ENCODE measurements at regions not wholly inside any gene's neighbourhood (a gene's known extent, or its start where the extent isn't known, plus 50 kb on each side); places are given as distances from the start of the nearest gene placed in this dataset.
"Not testable (repeated sequence)": the region's sequence is repeated elsewhere in the genome, so short reads cannot be mapped to it uniquely, and the experiment has no call there.

DNA sequence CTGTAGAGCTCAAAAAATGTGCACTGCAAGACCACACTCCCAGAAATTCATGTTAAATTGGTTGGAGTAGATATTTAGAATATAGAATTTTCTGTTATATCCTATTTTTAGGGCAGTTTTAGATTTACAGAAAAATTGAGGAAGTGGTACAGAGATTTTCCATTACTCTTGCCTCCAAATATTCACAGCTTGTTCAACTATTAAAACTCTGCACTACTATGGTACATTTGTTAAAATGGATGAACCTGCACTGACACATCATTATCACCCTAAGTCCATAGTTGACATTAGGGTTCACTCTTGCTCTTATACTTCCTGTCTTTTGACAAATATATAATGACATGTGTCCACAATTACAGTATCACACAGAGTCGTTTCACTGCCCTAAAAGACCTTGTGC, 1724.5 kb downstream of the C4orf33 start:
- DNase-seq, result no peak

DNA sequence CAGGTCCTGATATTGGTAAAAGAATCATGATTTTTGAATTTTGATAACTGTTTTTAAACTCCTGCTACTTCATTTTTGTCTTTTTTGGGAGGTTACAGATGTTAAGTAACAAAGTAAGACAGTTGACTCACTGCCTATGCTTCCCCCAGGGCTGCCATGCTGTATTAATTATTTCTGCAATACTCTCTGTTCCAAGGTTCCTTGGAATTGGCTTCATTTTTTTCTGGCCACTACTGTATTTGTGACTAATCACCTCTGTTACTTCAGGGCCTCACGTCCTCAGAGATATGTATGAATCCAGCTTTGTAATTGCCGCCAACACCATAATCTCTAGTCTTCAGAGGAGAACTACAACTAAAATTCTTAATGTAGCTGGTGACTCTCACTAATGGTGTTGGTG, 1729.3 kb downstream of the C4orf33 start:
- no peak for DNase-seq

DNA sequence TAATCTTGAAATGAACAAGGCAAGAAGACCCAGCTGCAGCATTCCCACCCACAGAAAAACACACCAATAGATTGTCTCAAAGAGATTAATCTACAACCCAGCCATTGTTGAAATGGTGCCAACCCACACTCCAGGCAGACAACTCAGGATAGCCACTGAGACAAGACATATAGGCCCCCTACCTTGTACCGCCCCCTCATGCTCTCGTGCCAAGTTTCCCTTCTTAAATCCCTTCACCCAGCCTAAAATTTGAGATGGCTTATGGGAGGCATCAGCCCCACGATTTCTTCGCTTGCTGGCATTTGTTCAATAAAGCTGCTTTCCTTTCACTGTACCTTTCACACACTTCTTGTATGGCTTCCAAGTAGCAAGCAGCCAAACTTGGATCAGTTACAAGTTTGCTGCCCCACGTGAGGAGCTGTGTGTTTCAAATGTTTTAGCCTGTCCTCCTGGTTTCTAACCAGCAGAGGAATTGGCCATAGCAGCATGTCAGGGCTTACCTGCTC, 1754.1 kb downstream of the C4orf33 start:
- peak; percentile 17 for DNase-seq

DNA sequence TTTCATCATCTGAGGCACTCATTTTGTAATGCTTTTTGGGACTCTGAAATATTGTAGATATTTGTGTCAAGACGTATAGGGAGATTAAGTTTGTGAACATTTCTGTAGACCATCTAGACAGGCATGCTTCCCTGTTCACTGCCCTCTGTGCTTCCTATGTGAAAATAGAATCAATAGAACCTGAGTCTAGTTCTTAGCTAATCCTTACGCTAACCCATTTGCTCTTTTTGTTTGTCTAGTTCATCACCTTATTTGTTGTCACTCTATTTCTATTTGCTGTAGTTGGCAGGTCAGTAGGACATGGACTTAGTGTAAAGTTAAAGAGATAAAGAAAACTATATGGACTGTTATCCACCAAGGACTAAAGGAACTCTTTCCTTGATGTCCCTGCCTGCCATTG, 1755.2 kb downstream of the C4orf33 start:
- no peak for DNase-seq

DNA sequence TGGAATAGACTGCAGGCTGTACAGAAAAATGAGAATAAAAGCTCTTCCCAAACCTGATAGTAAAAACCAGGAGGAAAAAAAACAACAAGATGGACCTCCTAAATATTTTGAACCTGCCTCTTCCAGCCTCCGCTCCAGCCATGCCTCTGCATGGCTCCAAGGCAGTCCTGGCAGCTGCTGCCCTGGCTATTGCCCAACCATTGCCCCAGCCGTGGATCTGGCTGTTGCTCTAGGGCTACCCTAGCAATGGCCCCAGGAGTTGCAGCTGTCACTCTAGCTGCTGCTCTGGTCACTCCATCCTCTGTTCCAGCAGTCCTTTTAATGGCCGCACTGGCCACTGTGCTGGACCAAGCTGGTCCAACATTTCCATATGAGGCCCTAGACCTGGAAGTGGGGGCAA, 1756.0 kb downstream of the C4orf33 start:
- DNase-seq, result no peak

DNA sequence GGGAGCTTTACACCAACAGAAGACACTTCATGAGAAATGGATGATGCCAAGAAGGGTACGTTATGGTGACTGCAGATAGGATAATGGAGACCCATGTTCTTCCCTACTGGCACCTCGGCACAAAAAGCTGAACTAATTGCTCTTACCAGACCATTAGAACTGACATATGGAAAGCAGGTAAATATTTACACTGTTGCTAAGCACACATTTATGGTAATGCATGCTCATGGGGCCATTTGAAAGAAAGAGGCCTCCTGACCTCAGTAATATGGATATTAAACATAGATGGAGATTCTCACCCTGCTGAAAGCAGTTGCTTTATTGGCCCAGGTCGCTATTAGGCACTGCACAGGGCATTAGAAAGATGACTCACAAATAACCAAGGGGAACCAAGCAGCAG, 1759.6 kb downstream of the C4orf33 start:
- DNase-seq, result no peak

DNA sequence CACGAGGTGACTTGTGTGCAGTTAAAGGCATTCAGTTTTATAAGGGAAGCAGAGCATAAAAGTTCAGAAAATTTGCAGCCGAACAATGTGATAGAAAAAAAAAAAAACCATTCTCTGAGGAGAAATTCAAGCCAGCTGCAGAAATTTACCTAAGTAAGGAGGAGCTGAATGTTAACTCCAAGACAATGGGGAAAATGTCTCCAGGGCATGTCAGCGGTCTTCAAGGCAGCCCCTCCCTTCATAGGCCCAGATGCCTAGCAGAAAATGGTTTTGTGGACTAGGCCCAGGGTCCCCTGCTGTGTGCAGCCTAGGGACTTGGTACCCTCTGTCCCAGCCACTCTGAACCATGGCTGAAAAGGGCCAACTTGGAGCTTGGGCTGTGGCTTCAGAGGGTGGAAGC, 1764.0 kb downstream of the C4orf33 start:
- DNase-seq, result no peak

DNA sequence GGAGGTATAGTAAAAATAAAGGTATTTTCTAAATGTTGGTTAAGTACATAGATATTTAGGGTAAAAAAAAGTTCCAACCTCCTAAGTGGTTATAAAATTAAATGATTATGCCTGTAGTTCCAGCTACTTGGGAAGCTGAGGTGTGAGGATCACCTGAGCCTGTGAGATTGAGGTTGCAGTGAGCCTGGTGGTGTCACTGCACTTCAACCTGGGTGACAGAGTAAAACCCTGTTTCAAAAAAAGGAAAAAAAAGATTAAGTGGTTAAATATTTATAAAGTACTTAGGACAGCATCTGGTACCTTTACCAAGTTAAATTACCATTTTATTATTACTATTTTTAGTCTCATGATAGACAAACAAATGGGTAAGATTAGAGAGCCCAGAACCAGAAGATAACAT, 1801.0 kb downstream of the C4orf33 start:
- DNase-seq, result no peak

DNA sequence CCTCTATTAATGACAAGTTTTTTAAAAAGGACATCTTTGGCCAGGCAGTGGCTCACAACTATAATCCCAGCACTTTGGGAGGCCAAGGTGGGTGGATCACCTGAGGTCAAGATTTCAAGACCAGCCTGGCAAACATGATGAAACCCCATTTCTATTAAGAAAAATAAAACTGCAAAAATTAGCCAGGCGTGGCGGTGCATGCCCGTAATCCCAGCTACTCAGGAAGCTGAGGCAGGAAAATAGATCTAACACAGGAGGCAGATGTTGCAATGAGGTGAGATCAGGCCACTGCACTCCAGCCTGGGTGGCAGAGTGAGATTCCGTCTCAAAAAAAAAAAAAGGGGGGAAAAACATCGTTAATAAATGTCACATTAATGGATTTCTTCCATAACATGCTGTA, 1805.4 kb downstream of the C4orf33 start:
- DNase-seq, result no peak

DNA sequence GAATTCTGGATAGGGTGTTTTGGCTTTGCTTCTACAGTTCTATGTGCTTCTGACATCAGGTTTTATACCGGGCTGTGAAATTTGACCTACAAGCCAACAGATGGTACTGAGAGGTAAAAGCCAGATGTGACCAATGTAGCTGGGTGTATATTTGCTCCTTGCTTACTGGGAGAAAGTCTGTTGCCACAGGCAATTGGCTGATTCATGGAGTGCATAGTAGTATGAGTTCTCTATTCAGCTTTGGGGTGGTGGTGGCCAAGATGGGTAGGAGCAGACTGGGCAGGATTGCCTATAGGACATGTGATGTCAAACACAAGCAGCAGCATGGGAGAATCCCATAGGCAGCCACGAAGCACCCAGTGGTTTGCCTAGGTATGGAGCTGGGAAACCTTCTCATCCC, 1827.0 kb downstream of the C4orf33 start:
- DNase-seq, result no peak

DNA sequence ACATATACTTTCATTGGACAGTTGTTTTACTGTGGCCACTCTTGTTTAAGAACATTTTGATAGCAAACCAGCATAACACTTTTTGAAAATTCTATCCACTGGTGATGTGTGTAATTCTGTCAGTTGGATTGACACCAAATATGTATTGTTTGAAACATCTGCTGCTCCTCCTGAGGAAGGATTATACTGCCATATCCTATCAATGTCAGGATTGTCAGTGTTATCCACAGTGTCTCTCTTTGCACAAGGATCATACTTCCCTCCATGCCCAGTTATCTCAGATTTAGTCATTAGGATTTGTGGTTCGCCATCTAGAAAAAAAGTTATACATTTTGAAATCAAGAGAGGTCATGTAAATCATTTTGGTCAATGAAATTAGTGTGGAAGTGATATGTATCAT, 1859.6 kb downstream of the C4orf33 start:
- DNase-seq, result no peak

DNA sequence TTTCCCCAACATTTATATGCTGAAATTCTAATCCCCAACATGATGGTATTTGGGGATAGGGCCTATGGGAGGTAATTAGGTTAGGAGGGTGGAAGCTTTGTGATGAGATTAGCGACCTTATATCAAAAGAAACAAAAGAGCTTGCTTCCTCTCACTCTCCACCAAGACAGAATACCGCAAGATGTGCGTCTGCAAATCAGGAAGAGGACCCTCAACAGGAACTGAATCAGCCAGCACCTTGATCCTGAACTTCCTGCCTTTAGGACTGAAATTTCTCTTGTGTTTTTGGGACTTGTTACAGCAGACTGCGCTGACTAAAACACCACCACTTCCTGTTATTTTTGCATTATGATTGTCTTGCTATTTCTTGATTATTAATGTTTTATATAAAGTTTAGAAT, 1889.4 kb downstream of the C4orf33 start:
- no peak for DNase-seq

DNA sequence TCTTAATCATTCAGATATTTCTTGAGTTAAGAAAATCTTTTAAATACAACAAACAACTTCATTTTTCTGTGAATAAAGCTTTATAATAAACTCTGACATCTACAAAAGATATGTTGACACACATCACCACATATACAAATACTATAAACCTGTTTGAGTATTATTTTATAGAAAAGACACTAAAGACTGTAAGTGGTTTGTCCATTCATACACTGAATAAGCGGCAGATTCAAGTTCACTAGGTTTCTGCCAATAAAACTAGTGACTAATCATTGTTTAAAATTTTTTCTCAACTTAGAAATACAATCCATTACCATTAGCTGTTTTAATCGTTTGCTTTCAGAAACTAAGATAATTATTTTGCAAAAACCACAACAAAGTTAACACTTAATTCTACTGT, 1900.0 kb downstream of the C4orf33 start:
- DNase-seq, result no peak

DNA sequence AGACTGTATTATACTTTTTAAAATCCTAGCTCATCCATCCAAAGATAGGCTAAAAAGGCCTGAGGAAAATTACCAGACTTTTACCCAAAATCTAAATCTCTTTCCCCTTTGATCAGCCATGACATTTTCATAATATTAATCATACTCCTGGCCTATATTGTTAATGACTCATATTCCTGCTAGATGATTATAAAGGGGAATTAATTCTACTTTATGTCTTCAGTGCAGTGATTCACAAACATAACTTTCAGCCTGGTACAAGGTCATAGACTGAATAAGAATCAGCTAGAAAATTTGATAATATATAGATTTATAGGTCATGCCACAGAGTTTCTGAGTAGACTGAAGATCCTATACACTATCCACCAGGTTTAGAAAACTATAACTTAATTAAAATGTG, 1905.4 kb downstream of the C4orf33 start:
- no peak for DNase-seq

DNA sequence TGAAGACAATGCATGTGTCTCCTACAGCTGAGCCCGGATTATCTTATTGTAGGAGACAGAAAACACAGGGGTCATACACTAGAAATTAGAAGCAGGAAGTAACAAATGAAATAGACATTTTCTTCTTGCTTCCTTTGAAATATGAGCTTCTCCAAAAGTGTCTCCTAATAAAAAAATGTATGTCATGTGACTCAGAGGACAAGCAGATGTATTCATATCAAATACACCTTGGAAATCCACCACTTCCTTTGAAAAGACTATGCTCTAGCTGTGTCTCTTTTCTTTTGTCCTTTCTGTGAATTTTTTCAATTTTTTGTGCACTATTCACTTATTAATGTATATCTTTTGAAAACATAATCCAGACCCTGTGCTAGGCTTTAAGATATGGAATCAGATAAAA, 1906.2 kb downstream of the C4orf33 start:
- DNase-seq, result no peak

DNA sequence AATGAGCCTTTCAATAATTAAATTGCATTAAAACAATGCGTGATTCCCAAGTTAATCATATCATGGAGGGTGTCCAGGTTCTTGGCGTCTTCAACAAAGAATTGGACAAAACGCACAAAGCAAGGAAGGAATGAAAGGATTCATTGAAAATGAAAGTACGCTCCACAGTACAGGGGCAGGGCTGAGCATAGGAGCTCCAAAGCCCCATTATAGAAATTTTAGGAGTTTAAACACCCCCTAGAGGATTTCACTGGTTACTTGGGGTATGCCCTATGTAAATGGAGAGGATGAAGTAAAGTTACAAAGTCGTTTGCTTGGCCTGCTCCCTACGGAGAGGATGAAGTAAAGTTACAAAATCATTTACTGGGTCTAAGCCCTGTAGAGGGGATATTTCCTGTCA, 1910.4 kb downstream of the C4orf33 start:
- DNase-seq, result no peak

DNA sequence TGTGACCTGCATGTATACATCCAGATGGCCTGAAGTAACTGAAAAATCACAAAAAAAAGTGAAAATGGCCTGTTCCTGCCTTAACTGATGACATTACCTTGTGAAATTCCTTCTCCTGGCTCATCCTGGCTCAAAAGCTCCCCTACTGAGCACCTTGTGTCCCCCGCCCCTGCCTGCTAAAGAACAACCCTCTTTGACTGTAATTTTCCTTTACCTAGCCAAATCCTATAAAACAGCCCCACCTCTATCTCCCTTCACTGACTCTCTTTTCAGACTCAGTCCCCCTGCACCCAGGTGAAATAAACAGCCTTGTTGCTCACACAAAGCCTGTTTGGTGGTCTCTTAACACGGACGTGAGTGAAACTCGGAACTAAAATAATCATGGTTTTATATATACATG, 1916.0 kb downstream of the C4orf33 start:
- DNase-seq, result not testable (repeated sequence)

DNA sequence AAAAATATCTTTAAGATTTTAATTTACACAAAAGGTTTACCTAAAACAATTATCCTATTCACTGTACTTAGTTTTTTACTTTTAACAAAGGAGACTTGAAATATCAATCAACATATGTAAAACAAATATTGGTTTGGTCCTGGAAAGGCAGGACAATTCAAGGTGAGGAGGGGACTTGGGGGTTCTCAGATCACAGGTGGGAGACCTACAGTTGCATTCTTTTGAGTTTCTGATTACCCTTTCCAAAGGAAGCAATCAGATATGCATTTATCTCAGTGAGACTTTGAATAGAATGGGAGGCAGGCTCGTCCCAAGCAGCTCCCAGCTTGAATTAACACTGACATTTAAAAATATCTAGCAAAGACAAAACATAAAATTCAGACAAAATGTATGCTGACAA, 1917.3 kb downstream of the C4orf33 start:
- no peak for DNase-seq

DNA sequence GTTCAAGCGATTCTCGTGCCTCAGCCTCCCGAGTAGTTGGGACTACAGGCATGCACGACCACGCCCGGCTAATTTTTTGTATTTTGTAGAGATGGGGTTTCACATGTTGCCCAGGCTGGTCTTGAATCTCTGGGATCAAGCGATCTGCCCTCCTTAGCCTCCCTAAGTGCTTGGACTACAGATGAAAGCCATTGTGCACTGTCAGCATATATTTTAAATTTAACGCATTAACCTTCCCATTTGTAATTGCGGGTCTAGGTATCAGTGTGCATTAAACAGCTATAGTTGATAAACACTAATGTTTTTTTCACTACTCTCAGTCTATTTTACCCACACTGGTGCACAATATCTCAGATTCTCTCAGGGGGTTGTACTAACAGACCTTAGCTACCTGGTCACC, 1930.8 kb downstream of the C4orf33 start:
- no peak for DNase-seq

DNA sequence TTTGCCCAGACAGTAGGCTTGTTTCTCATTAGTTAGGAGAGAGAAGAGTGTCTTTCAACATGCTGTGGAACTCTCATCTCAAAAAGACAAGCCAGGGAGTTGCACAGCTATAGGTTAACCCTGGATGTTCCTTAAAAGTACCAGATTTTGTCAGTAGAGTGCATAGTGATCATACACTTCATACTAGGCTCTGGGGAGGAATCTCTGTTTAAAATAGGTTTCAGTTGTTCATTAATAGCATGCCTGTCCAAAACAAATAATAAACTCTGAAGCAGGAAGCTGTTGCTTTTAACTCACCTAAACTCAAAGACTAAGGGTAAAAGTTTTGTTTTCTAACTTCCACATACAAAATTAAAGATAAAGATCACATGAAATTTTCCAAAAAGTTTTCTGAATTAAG, 1948.4 kb downstream of the C4orf33 start:
- no peak for DNase-seq

DNA sequence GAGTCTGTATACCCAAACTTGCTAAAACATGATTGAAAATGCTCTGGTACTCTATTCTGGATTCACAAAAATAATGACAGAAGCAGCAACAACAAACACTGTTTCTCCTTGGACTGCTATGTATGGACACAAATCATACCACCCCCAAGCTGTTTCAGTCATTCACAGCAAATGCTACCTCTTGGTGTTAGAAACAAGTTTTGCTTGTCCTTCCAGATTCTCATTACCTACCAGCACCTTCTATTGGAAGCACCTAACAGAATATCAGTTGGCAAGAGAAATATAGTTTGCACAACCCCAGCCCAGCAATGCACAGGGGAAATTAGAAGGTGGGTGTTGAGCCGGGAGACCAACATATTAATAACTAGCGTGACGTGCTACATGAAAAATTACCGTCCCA, 1950.9 kb downstream of the C4orf33 start:
- DNase-seq, result no peak

DNA sequence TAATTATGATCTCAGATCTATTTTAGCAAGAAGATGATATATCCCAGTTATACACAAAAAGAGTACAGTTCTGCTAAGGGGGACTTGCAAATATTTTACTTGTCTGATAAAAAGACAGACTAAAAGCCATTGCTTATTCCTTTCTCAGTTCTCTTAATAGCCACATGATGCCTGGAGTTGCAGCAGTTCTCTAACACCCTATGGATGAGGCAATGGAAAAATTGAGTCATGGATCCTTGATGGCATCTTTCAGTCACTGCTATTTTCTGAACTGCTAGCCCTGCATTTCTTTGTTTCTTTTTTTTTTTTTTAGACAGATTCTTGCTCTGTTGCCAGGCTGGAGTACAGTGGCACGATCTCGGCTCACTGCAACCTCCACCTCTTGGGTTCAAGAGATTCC, 1956.7 kb downstream of the C4orf33 start:
- DNase-seq, result no peak

DNA sequence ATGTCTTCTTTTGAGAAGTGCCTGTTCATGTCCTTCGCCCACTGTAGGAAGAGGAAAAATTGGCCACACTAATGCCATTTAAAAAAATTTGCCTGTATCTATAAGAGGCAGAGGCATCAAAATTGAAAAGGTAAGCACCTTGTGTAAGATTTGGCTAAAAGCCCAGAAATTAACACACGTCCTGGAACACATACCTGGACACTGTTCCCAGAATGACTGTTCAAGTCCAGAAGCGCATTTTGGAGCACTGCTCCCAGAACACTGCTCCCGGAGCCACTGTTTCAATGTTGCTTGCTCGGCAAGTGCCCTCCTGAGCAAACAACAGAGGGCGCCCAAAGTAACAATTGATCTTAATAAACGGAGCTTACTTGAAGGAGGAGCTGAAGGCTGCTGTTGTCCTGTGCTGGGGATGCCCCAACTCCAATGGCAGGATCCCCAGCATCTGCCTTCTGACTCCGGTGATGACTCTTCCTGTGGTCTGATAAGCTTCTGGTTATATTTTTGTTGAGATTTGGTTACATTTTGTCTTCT, 1958.6 kb downstream of the C4orf33 start:
- no peak for DNase-seq

DNA sequence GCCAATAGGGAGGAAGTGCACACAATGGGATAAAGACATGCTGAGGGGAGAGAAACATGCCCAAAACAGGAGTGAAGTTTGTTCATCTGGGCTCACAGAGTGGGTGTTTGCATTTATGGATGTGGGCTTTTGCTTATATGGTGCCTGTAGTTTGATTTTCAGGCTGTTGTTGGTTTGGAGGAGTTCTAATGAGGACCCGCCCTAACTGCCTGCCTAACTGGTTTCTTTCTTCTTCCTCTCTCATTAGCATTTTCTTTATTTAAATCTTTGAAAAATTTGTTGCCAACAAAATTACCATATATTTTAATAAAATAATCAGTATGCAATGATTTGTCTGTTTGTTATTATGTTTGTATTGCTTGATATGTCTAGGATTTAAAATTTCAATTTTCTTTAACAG, 1965.8 kb downstream of the C4orf33 start:
- no peak for DNase-seq

DNA sequence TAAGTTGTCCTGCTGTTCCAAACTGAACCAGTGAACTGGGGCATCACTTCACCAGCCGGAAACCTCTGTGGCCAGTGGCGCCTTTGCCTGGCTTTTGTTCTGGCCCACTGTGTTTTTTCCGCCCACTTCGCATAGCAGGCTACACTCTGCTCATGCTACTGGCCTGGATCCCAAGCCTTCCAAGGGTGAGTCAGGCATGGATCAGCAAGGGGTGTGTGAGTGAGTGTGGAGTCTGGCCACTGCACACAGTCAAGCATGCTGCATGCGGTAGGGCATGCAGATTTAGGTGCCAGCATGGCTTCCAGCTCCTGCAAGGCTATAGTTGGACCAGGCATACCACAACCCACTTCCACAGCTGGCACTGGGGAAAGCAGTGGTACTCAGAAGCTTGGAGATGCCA, 1967.9 kb downstream of the C4orf33 start:
- no peak for DNase-seq
